ENCODE measurements at regions not wholly inside any gene's neighbourhood (a gene's known extent, or its start where the extent isn't known, plus 50 kb on each side); places are given as distances from the start of the nearest gene placed in this dataset.

GRCh38 chr1:112040891-112041740, 51.6 kb upstream of the KCND3 start:
- TF ChIP-seq CTCF (conservative IDR thresholded peaks at IDR 0.05), result no peak
- H3K27ac ChIP-seq, result no peak overlapping the region; the same call in 1 of the 2 replicates

- TF ChIP-seq CTCF (conservative IDR thresholded peaks at IDR 0.05), result no peak
- H3K27ac ChIP-seq, result no peak overlapping the region
These were observed 54.4 kb upstream of the KCND3 start for GRCh38 chr1:112043901-112044300.

GRCh38 chr1:112044745-112045144, 55.3 kb upstream of the KCND3 start:
- no peak overlapping the region for H3K27ac ChIP-seq
- no peak for TF ChIP-seq CTCF (conservative IDR thresholded peaks at IDR 0.05)

GRCh38 chr1:112046630-112047029, 57.2 kb upstream of the KCND3 start:
- no peak for TF ChIP-seq CTCF (conservative IDR thresholded peaks at IDR 0.05)
- no peak overlapping the region for H3K27ac ChIP-seq

- no peak for TF ChIP-seq CTCF (conservative IDR thresholded peaks at IDR 0.05)
- no peak overlapping the region for H3K27ac ChIP-seq
These were observed 59.0 kb upstream of the KCND3 start for GRCh38 chr1:112048421-112048820.

- no peak for TF ChIP-seq CTCF (conservative IDR thresholded peaks at IDR 0.05)
- peak overlapping the region; percentile 31; the same call in 1 of the 2 replicates for H3K27ac ChIP-seq
These were observed 65.0 kb upstream of the KCND3 start for GRCh38 chr1:112054510-112054909.

GRCh38 chr1:112056354-112056753, 66.9 kb upstream of the KCND3 start:
- H3K27ac ChIP-seq, result peak overlapping the region; percentile 13; the same call in 1 of the 2 replicates
- TF ChIP-seq CTCF (conservative IDR thresholded peaks at IDR 0.05), result no peak
